Anterior cingulate cortex (tissue), 58 donors: ENCODE measurements at regions not wholly inside any gene's neighbourhood (a gene's known extent, or its start where the extent isn't known, plus 50 kb on each side); places are given as distances from the start of the nearest gene placed in this dataset.
"Not testable (repeated sequence)": the region's sequence is repeated elsewhere in the genome, so short reads cannot be mapped to it uniquely, and the experiment has no call there.

ENCODE experiments used
- DNase-seq, 58 donors: peaks; one replicate each; lab custom pipeline; 2025; lab: John Stamatoyannopoulos, UW

- DNase-seq = not testable (repeated sequence)
Observed at GRCh38 chr7:9404386-9404785, 971.0 kb downstream of the NXPH1 start.

GRCh38 chr7:9407816-9408215, 974.4 kb downstream of the NXPH1 start:
- no peak for DNase-seq

DNA sequence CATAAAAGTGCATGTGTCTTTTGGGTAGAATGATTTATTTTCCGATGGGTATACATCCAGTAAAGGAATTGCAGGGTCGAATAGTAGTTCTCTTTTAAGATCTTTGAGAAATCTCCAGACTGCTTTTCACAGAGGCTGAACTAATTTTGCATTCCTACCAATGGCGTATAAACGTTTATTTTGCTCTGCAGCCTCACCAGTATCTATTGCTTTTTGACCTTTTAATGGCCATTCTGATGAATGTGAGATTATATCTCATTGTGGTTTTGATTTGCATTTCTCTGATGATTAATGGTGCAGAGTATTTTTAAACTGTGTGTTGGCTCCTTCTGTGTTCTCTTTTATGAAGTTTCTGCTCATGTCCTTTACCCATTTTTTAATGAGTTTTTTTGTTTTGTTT, 1020.1 kb downstream of the NXPH1 start:
- no peak for DNase-seq

- DNase-seq = no peak
Observed at GRCh38 chr7:9488555-9488954, 1055.1 kb downstream of the NXPH1 start.

DNA sequence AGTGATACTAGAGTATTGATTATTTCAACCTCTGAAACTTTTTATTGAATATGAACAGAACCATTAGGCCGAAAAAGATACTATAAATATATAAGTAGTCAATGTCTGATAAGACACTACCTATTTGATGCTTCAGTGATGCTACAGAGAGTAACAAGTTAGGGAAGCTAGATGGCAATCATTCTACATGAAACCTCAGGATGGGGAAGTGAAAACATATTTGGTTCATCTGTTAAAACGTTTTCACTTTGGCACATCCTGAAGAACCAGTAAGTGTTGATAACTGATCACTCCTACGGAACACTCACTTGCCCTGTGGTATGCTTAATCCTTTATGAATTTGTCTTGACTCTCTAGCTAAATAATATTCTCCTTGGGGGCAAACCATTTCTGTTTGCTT, 1064.9 kb downstream of the NXPH1 start:
- DNase-seq = no peak

GRCh38 chr7:9502269-9502668, 1068.9 kb downstream of the NXPH1 start:
- DNase-seq = no peak

GRCh38 chr7:9504678-9505077, 1071.3 kb downstream of the NXPH1 start:
- no peak for DNase-seq

DNA sequence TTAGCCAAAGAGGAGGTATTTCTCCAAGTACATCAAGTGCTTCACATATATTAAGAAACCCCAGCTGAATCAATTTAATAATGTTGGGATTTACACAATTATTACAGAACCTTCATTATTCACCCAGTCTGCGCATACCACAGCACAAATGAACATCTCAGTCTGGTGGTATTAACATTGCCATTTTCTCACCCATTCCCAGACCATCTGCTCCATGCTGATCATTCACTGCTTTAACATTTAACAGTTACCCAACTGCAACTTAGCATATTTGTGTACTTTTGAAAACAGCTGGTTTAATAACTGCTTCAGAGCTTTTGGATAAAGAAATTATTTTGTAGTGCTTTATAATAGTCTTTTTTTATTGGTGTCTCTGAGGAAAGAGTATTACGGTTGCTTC, 1072.1 kb downstream of the NXPH1 start:
- DNase-seq = no peak

DNA sequence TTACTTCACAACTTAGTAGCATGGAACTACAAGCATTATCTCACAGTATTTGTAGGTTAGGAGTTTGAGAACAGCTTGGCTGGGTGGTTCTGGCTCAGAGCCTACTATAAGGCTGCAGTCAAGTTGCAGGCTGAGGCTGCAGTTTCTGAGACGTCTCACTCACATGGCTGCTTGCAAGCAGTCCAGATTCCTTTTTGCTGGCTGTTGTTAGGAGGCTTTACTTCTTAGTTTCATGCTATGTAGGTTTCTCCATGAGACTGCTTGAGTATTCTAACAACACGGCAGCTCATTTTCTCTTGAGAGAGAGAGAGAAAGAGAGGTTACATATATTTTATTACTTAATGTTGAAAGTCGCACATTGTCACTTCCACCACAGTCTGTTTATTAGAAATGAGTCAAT, 1073.9 kb downstream of the NXPH1 start:
- DNase-seq = peak in 12 of 58 donors; percentile 0 to 17 (median 3)

- DNase-seq = no peak
Observed at GRCh38 chr7:9516662-9517061, 1083.3 kb downstream of the NXPH1 start.

- DNase-seq = no peak
Observed at GRCh38 chr7:9523579-9523978, 1090.2 kb downstream of the NXPH1 start.

DNA sequence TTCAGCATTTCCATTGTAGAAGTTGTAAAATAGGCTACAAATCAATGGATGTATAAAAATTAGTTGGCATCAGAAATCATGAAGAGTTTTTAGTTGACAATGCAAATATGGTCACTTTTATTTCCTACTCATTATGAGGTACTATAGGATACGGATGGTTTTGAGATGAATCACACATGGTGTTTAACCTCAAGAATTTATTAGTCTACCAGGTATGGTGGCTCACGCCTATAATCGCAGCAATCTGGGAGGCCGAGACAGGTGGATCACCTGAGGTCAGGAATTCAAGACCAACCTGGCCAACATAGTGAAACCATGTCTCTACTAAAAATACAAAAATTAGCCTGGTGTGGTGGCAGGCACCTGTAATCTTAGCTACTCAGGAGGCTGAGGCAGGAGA, 1119.0 kb downstream of the NXPH1 start:
- not testable (repeated sequence) for DNase-seq

DNA sequence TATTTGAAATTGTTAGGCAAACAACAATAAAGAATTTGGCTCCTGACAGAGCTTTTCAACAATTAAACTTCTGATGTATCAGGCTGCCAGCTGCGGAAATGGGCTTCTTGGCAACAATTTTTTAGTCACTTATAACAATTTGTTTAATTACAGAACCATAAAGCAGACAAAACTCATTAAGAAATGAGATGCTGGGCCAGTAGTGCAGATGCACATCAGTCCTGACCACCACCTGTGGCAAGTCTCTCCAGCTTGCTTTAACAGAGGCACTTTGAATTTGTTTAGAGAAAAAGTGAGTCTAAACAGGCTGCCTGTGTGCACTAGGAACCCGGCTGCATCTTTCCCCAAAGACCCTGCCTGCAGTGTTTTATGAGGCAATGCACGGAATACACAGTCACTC, 1124.4 kb downstream of the NXPH1 start:
- DNase-seq = no peak

GRCh38 chr7:9575716-9576115, 1142.3 kb downstream of the NXPH1 start:
- no peak for DNase-seq

DNA sequence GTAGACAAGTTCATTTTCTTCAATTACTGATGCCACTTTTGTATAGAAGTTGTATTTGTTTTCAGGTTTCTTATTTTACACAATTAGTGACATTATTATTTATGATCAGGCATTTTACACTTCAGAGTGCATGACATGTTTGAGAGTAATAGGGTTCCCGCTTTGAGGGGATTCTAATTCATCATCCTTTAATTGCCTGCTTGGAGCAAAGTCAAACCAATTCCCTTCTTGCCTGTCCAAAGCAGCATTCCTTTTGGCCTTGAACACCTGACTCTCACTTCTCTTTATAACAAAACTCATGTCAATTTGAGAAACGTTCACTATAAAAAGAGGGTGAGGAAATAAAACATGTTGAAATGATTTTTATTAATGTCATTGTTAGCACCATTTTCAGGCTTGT, 1149.4 kb downstream of the NXPH1 start:
- no peak for DNase-seq

DNA sequence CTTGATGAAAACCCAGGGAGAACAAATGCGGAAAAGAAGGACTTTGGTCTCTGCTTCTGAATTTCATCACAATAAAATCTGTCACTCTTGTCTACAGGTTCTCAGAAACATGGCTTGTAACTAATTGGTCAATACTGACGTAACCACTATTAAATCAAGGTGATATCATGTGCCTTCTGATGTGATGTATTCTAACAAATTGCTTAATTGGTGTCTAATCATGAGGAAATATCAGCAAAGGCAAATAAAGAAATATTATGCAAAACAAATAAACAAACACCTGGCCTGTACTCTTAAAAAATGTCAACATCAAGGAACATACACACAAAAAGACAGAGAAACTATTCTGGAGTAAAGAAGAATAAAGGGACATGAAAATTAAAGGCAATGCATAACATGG, 1165.0 kb downstream of the NXPH1 start:
- no peak for DNase-seq

DNA sequence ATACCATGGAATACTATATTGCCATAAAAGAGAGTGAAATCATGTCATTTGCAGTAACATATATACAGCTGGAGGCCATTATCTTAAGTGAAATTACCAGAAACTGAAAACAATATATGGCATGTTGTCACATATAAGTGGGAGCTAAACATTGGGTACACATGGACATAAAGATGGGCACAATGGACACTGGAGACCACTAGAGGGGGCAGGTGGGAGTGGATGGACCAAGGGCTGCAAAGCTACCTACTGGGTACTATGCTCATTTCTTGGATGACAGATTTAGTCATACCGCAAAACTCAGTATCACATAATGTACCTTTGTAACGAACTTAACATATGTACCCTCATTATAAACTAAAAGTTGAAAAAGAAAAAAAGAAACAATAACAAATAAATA, 1167.6 kb downstream of the NXPH1 start:
- no peak for DNase-seq

DNA sequence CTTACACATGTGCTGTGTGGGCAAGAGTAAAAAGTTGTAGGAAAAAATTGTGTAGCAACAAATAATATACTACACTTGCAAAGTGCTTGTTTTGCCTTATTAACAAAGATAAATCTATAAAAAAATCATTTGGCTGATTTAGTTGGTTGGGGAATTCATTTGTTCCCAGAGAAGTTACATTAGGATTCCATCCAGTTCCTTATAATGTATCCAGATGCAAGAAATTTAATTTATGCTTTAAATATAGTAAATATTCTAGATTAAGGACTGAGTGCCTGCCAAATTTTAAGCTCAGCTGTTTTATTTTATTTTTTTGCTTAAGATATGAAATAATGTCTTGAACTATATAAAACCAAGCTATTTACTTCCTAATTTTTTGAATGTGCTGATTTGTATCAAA, 1169.9 kb downstream of the NXPH1 start:
- DNase-seq = no peak

- no peak for DNase-seq
Observed at GRCh38 chr7:9608560-9608959, 1175.2 kb downstream of the NXPH1 start.

DNA sequence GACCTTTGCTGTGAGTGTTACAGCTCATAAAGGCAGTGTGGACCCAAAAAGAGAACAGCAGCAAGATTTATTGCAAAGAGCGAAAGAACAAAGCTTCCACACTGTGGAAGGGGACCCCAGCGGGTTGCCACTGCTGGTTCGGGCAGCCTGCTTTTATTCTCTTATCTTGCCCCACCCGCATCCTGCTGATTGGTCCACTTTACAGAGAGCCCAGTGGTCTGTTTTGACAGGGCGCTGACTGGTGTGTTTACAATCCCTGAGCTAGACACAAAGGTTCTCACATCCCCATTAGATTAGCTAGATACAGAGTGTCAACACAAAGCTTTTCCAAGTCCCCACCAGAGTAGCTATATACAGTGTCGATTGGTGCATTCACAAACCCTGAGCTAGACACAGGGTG, 1187.5 kb downstream of the NXPH1 start:
- DNase-seq = not testable (repeated sequence)

DNA sequence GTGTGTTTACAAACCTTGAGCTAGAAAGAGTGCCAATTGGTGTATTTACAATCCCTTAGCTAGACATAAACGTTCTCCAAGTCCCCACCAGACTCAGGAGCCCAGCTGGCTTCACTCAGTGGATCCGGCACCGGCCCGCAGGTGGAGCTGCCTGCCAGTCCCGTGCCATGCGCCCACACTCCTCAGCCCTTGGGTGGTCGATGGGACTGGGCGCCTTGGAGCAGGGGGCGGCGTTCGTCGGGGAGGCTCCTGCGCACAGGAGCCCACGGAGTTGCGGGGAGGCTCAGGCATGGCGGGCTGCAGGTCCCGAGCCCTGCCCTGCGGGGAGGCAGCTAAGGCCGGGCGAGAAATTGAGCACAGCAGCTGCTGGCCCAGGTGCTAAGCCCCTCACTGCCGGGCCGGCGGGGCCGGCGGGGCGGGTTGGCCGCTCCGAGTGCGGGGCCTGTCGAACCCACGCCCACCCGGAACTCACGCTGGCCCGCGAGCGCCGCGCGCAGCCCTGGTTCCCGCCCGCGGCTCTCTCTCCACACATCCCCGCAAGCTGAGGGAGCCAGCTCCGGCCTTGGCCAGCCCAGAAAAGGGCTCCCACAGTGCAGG, 1188.0 kb downstream of the NXPH1 start:
- not testable (repeated sequence) for DNase-seq

DNA sequence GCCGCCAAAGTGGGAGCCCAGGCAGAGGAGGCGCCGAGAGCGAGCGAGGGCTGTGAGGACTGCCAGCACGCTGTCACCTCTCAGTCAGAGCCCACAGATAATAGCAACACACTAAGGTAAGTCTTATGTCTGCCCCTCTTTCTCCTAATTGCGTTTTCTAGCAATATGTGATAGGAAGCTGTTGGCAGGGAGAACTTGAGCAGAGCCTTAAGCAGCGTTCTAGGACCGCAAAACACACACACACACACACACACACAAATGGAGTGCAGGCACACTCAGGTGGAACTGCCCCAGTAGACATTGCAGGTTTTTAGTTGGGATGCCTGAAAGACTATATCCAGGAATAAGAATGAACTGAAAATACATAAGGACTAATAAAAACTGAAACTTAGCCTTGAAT, 1188.5 kb downstream of the NXPH1 start:
- DNase-seq = no peak

GRCh38 chr7:9625953-9626352, 1192.5 kb downstream of the NXPH1 start:
- peak in 9 of 58 donors; percentile 1 to 40 (median 6) for DNase-seq
